Panc1 (cell line): ENCODE measurements at regions not wholly inside any gene's neighbourhood (a gene's known extent, or its start where the extent isn't known, plus 50 kb on each side); places are given as distances from the start of the nearest gene placed in this dataset.

Experiments
- ATAC-seq: fragments of 200-7000 bp; cut with Tn5 transposase; 2 replicates; pipeline ENCODE4 v1.9.1; 2020; ENCODE audit warnings: mild to moderate bottlenecking, moderate library complexity
- BruUV-seq: library from RNA; stranded (reverse); fragments of 400-500 nt; replicated peaks from 2 replicates; lab custom pipeline; 2021; lab: Mats Ljungman, UMichigan
- CTCF ChIA-PET: fragments of 300-600 bp; sonication (Branson Sonifier 250); formaldehyde crosslinking; loops from one replicate; lab custom pipeline; 2022; ENCODE audit warnings: antibody characterized with exemption; lab: Charles Lee
- POLR2A ChIA-PET: fragments of 300-600 bp; sonication (Branson Sonifier 250); formaldehyde crosslinking; loops from one replicate; lab custom pipeline; 2022; ENCODE audit warnings: antibody characterized with exemption; lab: Charles Lee
- DNase-seq: peaks from one replicate; pipeline ENCODE4 v3.0.0-alpha.2; 2010; ENCODE audit warnings: low read depth, low spot score
- H3K27ac ChIP-seq: 2 replicates; pipeline ENCODE4 v1.5.1; 2011; ENCODE audit warnings: mild to moderate bottlenecking, low read length, inconsistent platforms
- H3K27me3 ChIP-seq: fragments of 200-500 bp; sonication (Bioruptor generic); 2 replicates; pipeline ENCODE4 v1.6.0; 2014; ENCODE audit warnings: low read length, inconsistent platforms; ENCODE audit not compliant: control insufficient read depth, insufficient read depth
- H3K36me3 ChIP-seq: fragments of 200-500 bp; sonication (Bioruptor generic); 2 replicates; pipeline ENCODE4 v1.5.1; 2014; ENCODE audit warnings: inconsistent platforms, mild to moderate bottlenecking, low read length, moderate library complexity; ENCODE audit not compliant: control insufficient read depth, insufficient read depth
- H3K4me1 ChIP-seq: 2 replicates; pipeline ENCODE4 v1.5.1; 2011; ENCODE audit warnings: inconsistent platforms, mild to moderate bottlenecking, low read length, moderate library complexity; ENCODE audit not compliant: control insufficient read depth, insufficient read depth
- H3K4me3 ChIP-seq, 2 experiments: 2 replicates each; pipeline ENCODE4 v1.5.1; 2011 to 2012; ENCODE audit warnings: low read depth in 2 of 2, low read length in 2 of 2, mild to moderate bottlenecking in 2 of 2, inconsistent platforms in 1 of 2, moderate library complexity in 1 of 2
- H3K9me3 ChIP-seq: fragments of 200-500 bp; sonication (Bioruptor generic); 2 replicates; pipeline ENCODE4 v1.5.1; 2014; ENCODE audit warnings: low read depth, mild to moderate bottlenecking, inconsistent platforms, low read length, moderate library complexity; ENCODE audit not compliant: control insufficient read depth, insufficient read depth
- CTCF ChIP-seq: fragments of 450-650 bp; IDR thresholded peaks from 2 replicates; pipeline ENCODE4 v1.5.1; 2017; ENCODE audit warnings: mild to moderate bottlenecking
- POLR2AphosphoS5 ChIP-seq: IDR thresholded peaks from 2 replicates; pipeline ENCODE4 v1.6.1; 2012; ENCODE audit warnings: mild to moderate bottlenecking, low read depth, low read length, moderate library complexity
- REST ChIP-seq, 2 experiments: IDR thresholded peaks; 2 replicates each; pipeline ENCODE4 v1.6.1; 2011 to 2012; ENCODE audit warnings: low read depth in 2 of 2, control low read depth in 1 of 2, low read length in 1 of 2, mild to moderate bottlenecking in 1 of 2, moderate library complexity in 1 of 2; ENCODE audit not compliant: insufficient read depth in 1 of 2
- SIN3A ChIP-seq: IDR thresholded peaks from 2 replicates; pipeline ENCODE4 v1.6.1; 2012; ENCODE audit warnings: low read depth, mild to moderate bottlenecking, low read length, moderate library complexity, borderline replicate concordance; ENCODE audit not compliant: insufficient read depth
- TCF7L2 ChIP-seq: IDR thresholded peaks from 2 replicates; pipeline ENCODE4 v1.6.1; 2011; ENCODE audit warnings: mild to moderate bottlenecking, low read depth, low read length, inconsistent platforms
- in situ Hi-C: cut with HindIII; loops from 2 replicates; pipeline ENCODE4 v1.10.0; 2016; ENCODE audit warnings: low sequenced_read_pairs, low pct_unique_long_range_greater_than_20kb
- intact Hi-C: fragments of 100-400 bp; cut with micrococcal nuclease; formaldehyde crosslinking; loops from one replicate; pipeline ENCODE4 v1.10.0; 2022; ENCODE audit not compliant: unreplicated experiment

- no peaks in the 10 kb centered on the region for H3K36me3 ChIP-seq
- no peaks in the 10 kb centered on the region; the same call in 1 of the 2 replicates for H3K27me3 ChIP-seq
- in situ Hi-C loops, result no loop called here
- H3K4me1 ChIP-seq, result no peaks in the 10 kb centered on the region
- no TSS peak for BruUV-seq
- no peak overlapping the region for H3K27ac ChIP-seq
- no peaks in the 10 kb centered on the region for H3K9me3 ChIP-seq
- H3K4me3 ChIP-seq, result no peak overlapping the region
- CTCF ChIA-PET, result no interaction called here
- POLR2A ChIA-PET, result no interaction called here
- intact Hi-C loops, result no loop called here
- DNase-seq (no peak), ATAC-seq (no peak)
- TF ChIP-seq REST (IDR thresholded peaks at IDR 0.05; ENCODE audit: insufficient read depth in 1 of 2, low read depth in 2 of 2, low read length in 1 of 2), result no peak
- no peak for TF ChIP-seq POLR2AphosphoS5
- no peak for TF ChIP-seq SIN3A
- TF ChIP-seq CTCF, result no peak
- TF ChIP-seq TCF7L2, result no peak
Observed at GRCh38 chr2:107737756-107738155, 88.9 kb upstream of the RGPD4 start.

- no peaks in the 10 kb centered on the region; the same call in 1 of the 2 replicates for H3K27me3 ChIP-seq
- DNase-seq (no peak), ATAC-seq (no peak)
- no peaks in the 10 kb centered on the region for H3K9me3 ChIP-seq
- ChIA-PET POLR2A (no interaction called here), CTCF (no interaction called here)
- in situ Hi-C loops, result no loop called here
- H3K36me3 ChIP-seq, result no peaks in the 10 kb centered on the region
- TF ChIP-seq REST (IDR thresholded peaks at IDR 0.05; ENCODE audit: insufficient read depth in 1 of 2, low read depth in 2 of 2, low read length in 1 of 2) (no peak), TCF7L2 (no peak), SIN3A (no peak), CTCF (no peak), POLR2AphosphoS5 (no peak)
- no TSS peak for BruUV-seq
- no peaks in the 10 kb centered on the region for H3K4me1 ChIP-seq
- H3K27ac ChIP-seq, result no peak overlapping the region
- no peak overlapping the region for H3K4me3 ChIP-seq
- intact Hi-C loops, result no loop called here
Observed at GRCh38 chr2:107738266-107738665, 88.4 kb upstream of the RGPD4 start.
